Neural cell (in vitro differentiated cells): ENCODE measurements at regions not wholly inside any gene's neighbourhood (a gene's known extent, or its start where the extent isn't known, plus 50 kb on each side); places are given as distances from the start of the nearest gene placed in this dataset.

Experiments used
- H2AFZ ChIP-seq: fragments of 200-600, 300-800 bp; sonication (generic), shearing (Covaris generic); 2 replicates; pipeline ENCODE4 v1.6.0; 2014; ENCODE audit warnings: low read depth, mild to moderate bottlenecking, antibody characterized with exemption, low read length, moderate library complexity
- H3F3A ChIP-seq: fragments of 200-600 bp; shearing (Covaris generic); 2 replicates; pipeline ENCODE4 v1.6.1; 2016; ENCODE audit warnings: mild to moderate bottlenecking, moderate library complexity, mixed read lengths, antibody characterized with exemption, low read length; ENCODE audit not compliant: insufficient read depth, poor library complexity, severe bottlenecking
- H3K27ac ChIP-seq: fragments of 200-600, 300-800 bp; sonication (generic), shearing (Covaris generic); 2 replicates; pipeline ENCODE4 v1.5.1; 2014; ENCODE audit warnings: mild to moderate bottlenecking, low read length, moderate library complexity
- H3K27me3 ChIP-seq: fragments of 300-800, 200-600 bp; sonication (generic), shearing (Covaris generic); 2 replicates; pipeline ENCODE4 v1.6.0; 2014; ENCODE audit warnings: mild to moderate bottlenecking, low read depth, low read length, moderate library complexity; ENCODE audit not compliant: insufficient read depth
- H3K36me3 ChIP-seq: fragments of 300-800, 200-600 bp; sonication (generic), shearing (Covaris generic); 2 replicates; pipeline ENCODE4 v1.5.1; 2014; ENCODE audit warnings: mild to moderate bottlenecking, antibody characterized with exemption, low read length, moderate library complexity; ENCODE audit not compliant: insufficient read depth
- H3K4me2 ChIP-seq: fragments of 300-800, 200-600 bp; sonication (generic), shearing (Covaris generic); 2 replicates; pipeline ENCODE4 v1.6.0; 2014; ENCODE audit warnings: mild to moderate bottlenecking, low read length
- H3K4me3 ChIP-seq: fragments of 300-800, 200-600 bp; sonication (generic), shearing (Covaris generic); 2 replicates; pipeline ENCODE4 v1.5.1; 2014; ENCODE audit warnings: mild to moderate bottlenecking, low read length, moderate library complexity
- H3K79me2 ChIP-seq: fragments of 200-600 bp; shearing (Covaris generic); replicated peaks from 2 replicates; pipeline ENCODE4 v1.6.0; 2014; ENCODE audit warnings: mild to moderate bottlenecking, low read length, moderate library complexity; ENCODE audit not compliant: insufficient read depth
- H3K9ac ChIP-seq: fragments of 300-800, 200-600 bp; sonication (generic), shearing (Covaris generic); 2 replicates; pipeline ENCODE4 v1.6.1; 2016; ENCODE audit warnings: mild to moderate bottlenecking, low read length, mixed read lengths
- H3K9me2 ChIP-seq: fragments of 200-600 bp; shearing (Covaris generic); 2 replicates; pipeline ENCODE4 v1.6.1; 2016; ENCODE audit warnings: mild to moderate bottlenecking, low read length, mixed read lengths; ENCODE audit not compliant: insufficient read depth
- H3K9me3 ChIP-seq: fragments of 200-600, 300-800 bp; sonication (generic), shearing (Covaris generic); 2 replicates; pipeline ENCODE4 v1.6.1; 2016; ENCODE audit warnings: mild to moderate bottlenecking, mixed run types, low read length, moderate library complexity, mixed read lengths
- H4K20me1 ChIP-seq: fragments of 200-600 bp; shearing (Covaris generic); 2 replicates; pipeline ENCODE4 v1.6.1; 2016; ENCODE audit warnings: mild to moderate bottlenecking, mixed run types; ENCODE audit not compliant: insufficient read depth
- EP300 ChIP-seq: fragments of 450-650 bp; conservative IDR thresholded peaks from 2 replicates; pipeline ENCODE4 v1.6.1; 2014; ENCODE audit warnings: antibody characterized with exemption, mild to moderate bottlenecking, moderate library complexity; ENCODE audit not compliant: poor library complexity, severe bottlenecking
- EZH2 ChIP-seq: fragments of 200-600, 300-800 bp; shearing (Covaris generic), sonication (generic); IDR thresholded peaks from 2 replicates; pipeline ENCODE4 v1.6.1; 2014; ENCODE audit warnings: antibody characterized with exemption, low read length, borderline replicate concordance, mild to moderate bottlenecking; ENCODE audit not compliant: insufficient read depth, poor library complexity, severe bottlenecking
- MXI1 ChIP-seq: fragments of 450-650 bp; conservative IDR thresholded peaks from 2 replicates; pipeline ENCODE4 v1.6.1; 2014; ENCODE audit warnings: antibody characterized with exemption, mild to moderate bottlenecking; ENCODE audit not compliant: poor library complexity, severe bottlenecking
- POLR2AphosphoS5 ChIP-seq: IDR thresholded peaks from 2 replicates; pipeline ENCODE4 v1.6.1; 2012
- RAD21 ChIP-seq: fragments of 450-650 bp; conservative IDR thresholded peaks from 2 replicates; pipeline ENCODE4 v1.6.1; 2014; ENCODE audit warnings: antibody characterized with exemption, mild to moderate bottlenecking, moderate library complexity
- SMC3 ChIP-seq: fragments of 450-650 bp; conservative IDR thresholded peaks from 2 replicates; pipeline ENCODE4 v1.6.1; 2014; ENCODE audit warnings: antibody characterized with exemption, mild to moderate bottlenecking, moderate library complexity; ENCODE audit not compliant: poor library complexity
- TAF1 ChIP-seq: IDR thresholded peaks from 2 replicates; pipeline ENCODE4 v1.6.1; 2012; ENCODE audit warnings: low read depth
- TF ChIP-seq, protein P1 (sequence below): fragments of 450-650 bp; IDR thresholded peaks from 2 replicates; pipeline ENCODE4 v1.5.1; 2014; ENCODE audit warnings: antibody characterized with exemption, mild to moderate bottlenecking, moderate library complexity; ENCODE audit not compliant: poor library complexity, severe bottlenecking
- TF ChIP-seq, protein P2 (sequence below): IDR thresholded peaks from 2 replicates; pipeline ENCODE4 v1.6.1; 2012; ENCODE audit warnings: borderline replicate concordance

- no peaks in the 10 kb centered on the region for H3K27me3 ChIP-seq
- H3K9ac ChIP-seq: no peak overlapping the region
- H3K4me3 ChIP-seq: no peak overlapping the region
- H3K36me3 ChIP-seq: no peaks in the 10 kb centered on the region
- no peak for TF ChIP-seq RAD21
- TF ChIP-seq, protein P1, sequence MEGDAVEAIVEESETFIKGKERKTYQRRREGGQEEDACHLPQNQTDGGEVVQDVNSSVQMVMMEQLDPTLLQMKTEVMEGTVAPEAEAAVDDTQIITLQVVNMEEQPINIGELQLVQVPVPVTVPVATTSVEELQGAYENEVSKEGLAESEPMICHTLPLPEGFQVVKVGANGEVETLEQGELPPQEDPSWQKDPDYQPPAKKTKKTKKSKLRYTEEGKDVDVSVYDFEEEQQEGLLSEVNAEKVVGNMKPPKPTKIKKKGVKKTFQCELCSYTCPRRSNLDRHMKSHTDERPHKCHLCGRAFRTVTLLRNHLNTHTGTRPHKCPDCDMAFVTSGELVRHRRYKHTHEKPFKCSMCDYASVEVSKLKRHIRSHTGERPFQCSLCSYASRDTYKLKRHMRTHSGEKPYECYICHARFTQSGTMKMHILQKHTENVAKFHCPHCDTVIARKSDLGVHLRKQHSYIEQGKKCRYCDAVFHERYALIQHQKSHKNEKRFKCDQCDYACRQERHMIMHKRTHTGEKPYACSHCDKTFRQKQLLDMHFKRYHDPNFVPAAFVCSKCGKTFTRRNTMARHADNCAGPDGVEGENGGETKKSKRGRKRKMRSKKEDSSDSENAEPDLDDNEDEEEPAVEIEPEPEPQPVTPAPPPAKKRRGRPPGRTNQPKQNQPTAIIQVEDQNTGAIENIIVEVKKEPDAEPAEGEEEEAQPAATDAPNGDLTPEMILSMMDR: no peak
- no peak for TF ChIP-seq SMC3
- TF ChIP-seq, protein P2, sequence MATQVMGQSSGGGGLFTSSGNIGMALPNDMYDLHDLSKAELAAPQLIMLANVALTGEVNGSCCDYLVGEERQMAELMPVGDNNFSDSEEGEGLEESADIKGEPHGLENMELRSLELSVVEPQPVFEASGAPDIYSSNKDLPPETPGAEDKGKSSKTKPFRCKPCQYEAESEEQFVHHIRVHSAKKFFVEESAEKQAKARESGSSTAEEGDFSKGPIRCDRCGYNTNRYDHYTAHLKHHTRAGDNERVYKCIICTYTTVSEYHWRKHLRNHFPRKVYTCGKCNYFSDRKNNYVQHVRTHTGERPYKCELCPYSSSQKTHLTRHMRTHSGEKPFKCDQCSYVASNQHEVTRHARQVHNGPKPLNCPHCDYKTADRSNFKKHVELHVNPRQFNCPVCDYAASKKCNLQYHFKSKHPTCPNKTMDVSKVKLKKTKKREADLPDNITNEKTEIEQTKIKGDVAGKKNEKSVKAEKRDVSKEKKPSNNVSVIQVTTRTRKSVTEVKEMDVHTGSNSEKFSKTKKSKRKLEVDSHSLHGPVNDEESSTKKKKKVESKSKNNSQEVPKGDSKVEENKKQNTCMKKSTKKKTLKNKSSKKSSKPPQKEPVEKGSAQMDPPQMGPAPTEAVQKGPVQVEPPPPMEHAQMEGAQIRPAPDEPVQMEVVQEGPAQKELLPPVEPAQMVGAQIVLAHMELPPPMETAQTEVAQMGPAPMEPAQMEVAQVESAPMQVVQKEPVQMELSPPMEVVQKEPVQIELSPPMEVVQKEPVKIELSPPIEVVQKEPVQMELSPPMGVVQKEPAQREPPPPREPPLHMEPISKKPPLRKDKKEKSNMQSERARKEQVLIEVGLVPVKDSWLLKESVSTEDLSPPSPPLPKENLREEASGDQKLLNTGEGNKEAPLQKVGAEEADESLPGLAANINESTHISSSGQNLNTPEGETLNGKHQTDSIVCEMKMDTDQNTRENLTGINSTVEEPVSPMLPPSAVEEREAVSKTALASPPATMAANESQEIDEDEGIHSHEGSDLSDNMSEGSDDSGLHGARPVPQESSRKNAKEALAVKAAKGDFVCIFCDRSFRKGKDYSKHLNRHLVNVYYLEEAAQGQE: no peak
- no peak for TF ChIP-seq TAF1
- no peak for TF ChIP-seq EZH2
- TF ChIP-seq EP300: no peak
- TF ChIP-seq POLR2AphosphoS5: no peak
- no peak for TF ChIP-seq MXI1
- no peaks in the 10 kb centered on the region for H3F3A ChIP-seq
- H2AFZ ChIP-seq: no peak overlapping the region
- H3K9me2 ChIP-seq: no peaks in the 10 kb centered on the region
- no peak overlapping the region for H3K27ac ChIP-seq
- no peak overlapping the region for H3K4me2 ChIP-seq
- no peaks in the 10 kb centered on the region for H3K79me2 ChIP-seq
- no peaks in the 10 kb centered on the region for H4K20me1 ChIP-seq
- H3K9me3 ChIP-seq: no peaks in the 10 kb centered on the region
Measured at GRCh38 chr4:104146048-104146447, 348.6 kb downstream of the CXXC4 start.

GRCh38 chr4:104138116-104138515 is 356.6 kb downstream of the CXXC4 start:
- no peak overlapping the region for H3K4me2 ChIP-seq
- no peak for TF ChIP-seq SMC3
- TF ChIP-seq EP300: no peak
- TF ChIP-seq RAD21: no peak
- TF ChIP-seq TAF1: no peak
- TF ChIP-seq MXI1: no peak
- no peak for TF ChIP-seq POLR2AphosphoS5
- TF ChIP-seq EZH2: no peak
- TF ChIP-seq, protein P2: no peak
- TF ChIP-seq, protein P1: no peak
- no peak overlapping the region for H3K9ac ChIP-seq
- no peaks in the 10 kb centered on the region for H3K79me2 ChIP-seq
- no peak overlapping the region for H2AFZ ChIP-seq
- H4K20me1 ChIP-seq: no peaks in the 10 kb centered on the region
- no peaks in the 10 kb centered on the region for H3F3A ChIP-seq
- no peak overlapping the region for H3K4me3 ChIP-seq
- H3K27me3 ChIP-seq: no peaks in the 10 kb centered on the region
- H3K27ac ChIP-seq: no peak overlapping the region
- no peaks in the 10 kb centered on the region for H3K9me2 ChIP-seq
- no peaks in the 10 kb centered on the region for H3K36me3 ChIP-seq
- no peaks in the 10 kb centered on the region for H3K9me3 ChIP-seq
